ENCODE measurements at regions not wholly inside any gene's neighbourhood (a gene's known extent, or its start where the extent isn't known, plus 50 kb on each side); places are given as distances from the start of the nearest gene placed in this dataset.

GRCh38 chr21:39095681-39096080 lies 87.6 kb downstream of the PSMG1 start:
- Histone ChIP-seq H3K9me3 (ENCODE audit: control insufficient read depth, insufficient read depth, low read length) (no peaks in the 10 kb centered on the region), H3K36me3 (ENCODE audit: control insufficient read depth, low read length) (no peaks in the 10 kb centered on the region), H3K4me1 (ENCODE audit: control insufficient read depth, low read length) (peaks cover 13% of the 10 kb centered on the region), H3K27ac (ENCODE audit: low read depth, low read length) (no peak overlapping the region), H3K4me3 (ENCODE audit: low read length) (no peak overlapping the region), H4K20me1 (ENCODE audit: control insufficient read depth, insufficient read depth, low read depth, low read length) (no peaks in the 10 kb centered on the region), H3K79me2 (ENCODE audit: control insufficient read depth, low read length) (no peaks in the 10 kb centered on the region), H3K4me2 (ENCODE audit: low read length) (no peak overlapping the region), H3K9me2 (replicated peaks; ENCODE audit: control insufficient read depth, low read length) (no peaks in the 10 kb centered on the region), H3F3A (ENCODE audit: control insufficient read depth, insufficient read depth) (no peaks in the 10 kb centered on the region), H3K27me3 (ENCODE audit: control insufficient read depth, low read length) (peaks cover 2% of the 10 kb centered on the region; the same call in 1 of the 2 replicates)
- TF ChIP-seq EZH2phosphoT487 (IDR thresholded peaks at IDR 0.05; ENCODE audit: borderline replicate concordance, low read length) (no peak), CTCF (IDR thresholded peaks at IDR 0.05; ENCODE audit: low read depth, low read length, poor library complexity, severe bottlenecking) (no peak)

- no peaks in the 10 kb centered on the region; the same call in 1 of the 2 replicates for H3K27me3 ChIP-seq (ENCODE audit: control insufficient read depth, low read length)
- no peaks in the 10 kb centered on the region for H4K20me1 ChIP-seq (ENCODE audit: control insufficient read depth, insufficient read depth, low read depth, low read length)
- no peaks in the 10 kb centered on the region for H3K9me3 ChIP-seq (ENCODE audit: control insufficient read depth, insufficient read depth, low read length)
- H3K9me2 ChIP-seq (replicated peaks; ENCODE audit: control insufficient read depth, low read length), result no peaks in the 10 kb centered on the region
- no peak overlapping the region for H3K4me2 ChIP-seq (ENCODE audit: low read length)
- H3K36me3 ChIP-seq (ENCODE audit: control insufficient read depth, low read length), result no peaks in the 10 kb centered on the region
- no peaks in the 10 kb centered on the region for H3K79me2 ChIP-seq (ENCODE audit: control insufficient read depth, low read length)
- no peak overlapping the region for H3K4me3 ChIP-seq (ENCODE audit: low read length)
- no peaks in the 10 kb centered on the region for H3F3A ChIP-seq (ENCODE audit: control insufficient read depth, insufficient read depth)
- H3K4me1 ChIP-seq (ENCODE audit: control insufficient read depth, low read length), result peaks cover 13% of the 10 kb centered on the region
- no peak for TF ChIP-seq EZH2phosphoT487 (IDR thresholded peaks at IDR 0.05; ENCODE audit: borderline replicate concordance, low read length)
- TF ChIP-seq CTCF (IDR thresholded peaks at IDR 0.05; ENCODE audit: low read depth, low read length, poor library complexity, severe bottlenecking), result no peak
- H3K27ac ChIP-seq (ENCODE audit: low read depth, low read length), result no peak overlapping the region
Observed at GRCh38 chr21:39094847-39095579, 88.2 kb downstream of the PSMG1 start.

GRCh38 chr21:39094087-39094780 lies 89.0 kb downstream of the PSMG1 start:
- no peak overlapping the region for H3K4me2 ChIP-seq (ENCODE audit: low read length)
- H3F3A ChIP-seq (ENCODE audit: control insufficient read depth, insufficient read depth), result no peaks in the 10 kb centered on the region
- no peaks in the 10 kb centered on the region for H3K79me2 ChIP-seq (ENCODE audit: control insufficient read depth, low read length)
- H3K9me2 ChIP-seq (replicated peaks; ENCODE audit: control insufficient read depth, low read length), result no peaks in the 10 kb centered on the region
- peaks cover 13% of the 10 kb centered on the region for H3K4me1 ChIP-seq (ENCODE audit: control insufficient read depth, low read length)
- H3K4me3 ChIP-seq (ENCODE audit: low read length), result no peak overlapping the region
- no peaks in the 10 kb centered on the region; the same call in 1 of the 2 replicates for H3K27me3 ChIP-seq (ENCODE audit: control insufficient read depth, low read length)
- H4K20me1 ChIP-seq (ENCODE audit: control insufficient read depth, insufficient read depth, low read depth, low read length), result no peaks in the 10 kb centered on the region
- H3K27ac ChIP-seq (ENCODE audit: low read depth, low read length), result no peak overlapping the region
- no peaks in the 10 kb centered on the region for H3K9me3 ChIP-seq (ENCODE audit: control insufficient read depth, insufficient read depth, low read length)
- TF ChIP-seq CTCF (IDR thresholded peaks at IDR 0.05; ENCODE audit: low read depth, low read length, poor library complexity, severe bottlenecking), result no peak
- no peak for TF ChIP-seq EZH2phosphoT487 (IDR thresholded peaks at IDR 0.05; ENCODE audit: borderline replicate concordance, low read length)
- H3K36me3 ChIP-seq (ENCODE audit: control insufficient read depth, low read length), result no peaks in the 10 kb centered on the region
